GM21447 (cell line): ENCODE measurements at regions not wholly inside any gene's neighbourhood (a gene's known extent, or its start where the extent isn't known, plus 50 kb on each side); places are given as distances from the start of the nearest gene placed in this dataset.
"Not testable (repeated sequence)": the region's sequence is repeated elsewhere in the genome, so short reads cannot be mapped to it uniquely, and the experiment has no call there.

Experiments used
- ATAC-seq: cut with Tn5 transposase; IDR thresholded peaks from one replicate; pipeline ENCODE4 v1.9.1; 2021; ENCODE audit not compliant: unreplicated experiment

DNA sequence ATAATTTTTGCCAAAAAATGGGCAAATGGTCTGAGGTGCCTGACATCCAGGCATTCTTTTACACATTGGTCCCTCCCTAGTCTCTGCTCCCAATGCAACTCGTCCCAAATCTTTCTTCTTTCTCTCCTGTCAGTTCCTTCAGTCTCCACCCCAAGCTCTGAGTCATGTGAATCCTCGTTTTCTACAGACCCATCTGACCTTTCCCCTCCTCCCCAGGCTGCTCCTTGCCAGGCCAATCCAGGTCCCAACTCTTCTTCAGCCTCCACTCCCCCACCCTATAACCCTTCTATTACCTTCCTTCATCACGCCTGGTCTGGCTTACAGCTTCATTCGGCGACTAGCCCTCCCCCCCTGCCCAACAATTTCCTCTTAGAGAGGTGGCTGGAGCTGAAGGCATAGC lies 55.3 kb downstream of the BBS10 start:
- not testable (repeated sequence) for ATAC-seq

DNA sequence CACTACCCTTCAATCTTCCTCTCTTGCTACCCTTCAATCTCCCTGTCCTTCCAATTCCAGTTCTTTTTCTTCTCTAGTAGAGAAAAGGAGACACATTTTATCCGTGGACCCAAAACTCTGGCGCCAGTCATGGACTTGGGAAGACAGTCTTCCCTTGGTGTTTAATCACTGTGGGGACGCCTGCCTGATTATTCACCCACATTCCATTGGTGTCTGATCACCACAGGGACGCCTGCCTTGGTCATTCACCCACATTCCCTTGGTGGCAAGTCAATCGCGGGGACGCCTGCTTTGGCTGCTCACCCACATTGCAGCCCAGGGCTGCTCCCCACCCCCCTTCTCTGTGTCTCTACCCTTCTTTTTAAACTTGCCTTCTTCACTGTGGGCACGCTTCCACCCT lies 55.9 kb downstream of the BBS10 start:
- not testable (repeated sequence) for ATAC-seq

DNA sequence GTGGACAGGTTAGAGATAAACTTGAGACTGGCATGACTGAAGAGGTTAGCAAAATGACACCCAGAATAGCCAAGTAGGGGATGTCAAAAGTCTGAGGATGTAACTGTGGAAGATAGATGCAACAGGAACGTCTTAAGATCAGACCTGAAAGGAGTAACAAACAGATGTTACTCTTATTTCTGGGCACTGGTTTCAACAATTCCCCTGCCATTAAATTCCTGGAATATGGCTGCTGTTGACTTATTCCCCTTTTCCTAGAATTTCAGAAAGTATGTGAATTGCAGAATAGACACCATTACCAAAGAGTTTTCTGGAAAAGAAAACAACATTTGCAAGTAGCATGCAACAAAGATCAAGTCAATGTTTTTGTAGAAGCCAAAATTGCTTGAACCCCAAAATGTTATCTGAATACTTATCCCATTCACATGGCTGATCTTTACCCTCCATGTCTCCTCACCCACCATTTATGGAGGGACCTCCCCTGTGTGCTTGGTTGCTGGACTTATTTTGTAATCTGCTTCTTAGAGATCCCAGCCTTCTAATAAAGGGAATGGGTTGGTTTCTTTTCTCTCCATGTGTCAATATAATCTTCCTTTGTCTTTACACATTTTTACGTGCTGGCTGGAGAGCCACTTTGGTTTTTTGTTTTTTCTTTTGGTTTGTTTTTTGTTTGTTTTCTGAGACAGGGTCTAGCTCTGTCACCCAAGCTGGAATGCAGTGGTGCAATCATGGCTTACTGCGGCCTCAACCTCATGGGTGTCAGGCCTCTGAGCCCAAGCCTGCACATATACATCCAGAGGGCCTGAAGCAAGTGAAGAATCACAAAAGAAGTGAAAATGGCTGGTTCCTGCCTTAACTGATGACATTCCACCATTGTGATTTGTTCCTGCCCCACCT lies 57.0 kb downstream of the BBS10 start:
- no peak for ATAC-seq

- ATAC-seq = no peak
Observed at GRCh38 chr12:76288218-76288617, 60.0 kb downstream of the BBS10 start.

DNA sequence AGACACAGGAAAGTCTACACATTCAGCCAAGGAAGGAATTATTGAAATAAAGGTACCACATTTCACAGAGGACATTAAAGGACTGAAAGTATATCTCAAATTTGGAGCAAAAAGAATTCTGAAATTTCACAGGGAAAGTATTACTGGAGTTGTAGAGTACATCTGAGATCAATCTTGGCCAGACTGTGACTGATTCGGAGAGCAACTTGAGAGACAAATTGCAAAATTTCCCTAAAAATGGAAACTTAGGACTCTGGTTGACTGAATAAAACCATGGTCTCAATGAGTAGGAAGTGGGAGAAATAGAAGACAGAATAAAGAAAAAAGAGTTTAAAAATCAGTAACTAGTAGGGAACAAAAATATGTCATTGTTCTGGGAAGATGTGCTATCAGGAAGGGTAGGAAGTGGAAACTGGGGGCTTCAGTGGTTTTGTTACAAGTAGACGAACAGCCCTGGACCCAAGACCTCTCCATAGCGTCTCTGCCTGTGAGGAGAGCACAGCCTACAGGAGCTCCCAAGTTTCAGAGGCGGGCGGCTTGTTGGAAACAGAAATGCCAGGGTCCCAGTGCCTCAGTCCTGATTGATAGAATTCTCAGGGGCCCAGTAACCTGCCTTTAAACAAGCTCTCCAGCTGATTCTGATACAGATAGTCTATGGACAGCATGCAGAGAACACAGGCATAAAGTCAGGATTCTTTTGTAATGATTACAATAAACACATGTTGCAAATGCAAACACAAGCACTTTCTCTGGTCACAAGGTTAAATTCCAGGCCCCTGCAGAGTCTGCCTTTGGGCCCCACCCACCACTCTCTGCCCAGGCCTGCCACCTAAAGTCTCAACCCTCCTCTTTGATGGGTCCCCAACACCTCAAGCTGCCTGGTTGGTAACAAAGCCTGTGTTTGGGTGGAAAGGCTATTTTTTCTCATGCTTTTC lies 63.1 kb downstream of the BBS10 start:
- no peak for ATAC-seq

- ATAC-seq = no peak
Observed at GRCh38 chr12:76282744-76283143, 65.5 kb downstream of the BBS10 start.

DNA sequence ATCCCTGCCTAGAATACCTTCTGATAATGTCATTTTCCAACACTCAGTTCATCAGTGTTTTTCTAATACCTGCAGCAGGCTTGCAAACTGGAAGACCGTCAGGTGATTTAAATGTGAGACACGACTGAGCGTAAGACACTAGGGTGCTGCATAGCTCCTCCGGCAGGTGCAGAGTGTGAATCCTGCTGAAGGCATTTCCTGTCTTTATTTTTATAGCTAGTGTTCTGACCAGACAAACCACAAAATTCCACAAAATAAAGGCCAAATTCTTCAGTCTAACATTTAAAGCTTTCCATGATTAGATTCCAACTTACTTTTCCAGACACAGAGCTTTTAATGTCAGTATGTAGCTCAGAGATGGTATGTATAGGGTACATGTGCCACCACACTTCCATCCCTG lies 70.7 kb downstream of the BBS10 start:
- ATAC-seq = no peak

- ATAC-seq = no peak
Observed at GRCh38 chr12:76276499-76277151, 71.6 kb downstream of the BBS10 start.

DNA sequence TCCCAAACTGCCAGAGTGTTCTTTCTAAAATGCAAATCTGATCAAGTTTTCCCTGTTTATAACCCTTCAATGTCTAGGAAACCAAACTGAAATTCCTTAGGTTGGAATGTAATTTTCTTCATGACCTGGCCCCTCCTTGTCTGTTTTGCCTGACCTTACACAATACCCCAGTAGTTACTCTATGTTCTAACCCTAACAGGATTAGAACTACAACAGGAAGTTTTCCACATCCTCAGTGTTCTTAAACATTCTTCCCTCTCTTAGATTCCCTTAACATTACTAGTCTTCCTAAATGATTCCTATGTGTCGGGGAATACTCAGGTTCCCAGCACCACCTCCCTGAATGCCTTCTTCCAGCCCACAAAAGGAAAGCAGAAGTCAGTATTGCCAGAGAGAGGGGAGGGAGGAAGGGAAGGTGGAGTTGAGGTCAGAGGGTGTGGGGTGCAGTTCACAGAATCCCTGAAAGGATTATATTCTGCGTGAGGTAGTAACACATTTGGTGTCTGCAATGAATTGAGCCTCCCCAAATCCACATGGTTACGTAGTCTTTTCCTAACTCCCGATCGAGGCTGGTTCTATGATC lies 72.6 kb downstream of the BBS10 start:
- ATAC-seq = no peak

GRCh38 chr12:76274420-76275083 lies 73.7 kb downstream of the BBS10 start:
- no peak for ATAC-seq

DNA sequence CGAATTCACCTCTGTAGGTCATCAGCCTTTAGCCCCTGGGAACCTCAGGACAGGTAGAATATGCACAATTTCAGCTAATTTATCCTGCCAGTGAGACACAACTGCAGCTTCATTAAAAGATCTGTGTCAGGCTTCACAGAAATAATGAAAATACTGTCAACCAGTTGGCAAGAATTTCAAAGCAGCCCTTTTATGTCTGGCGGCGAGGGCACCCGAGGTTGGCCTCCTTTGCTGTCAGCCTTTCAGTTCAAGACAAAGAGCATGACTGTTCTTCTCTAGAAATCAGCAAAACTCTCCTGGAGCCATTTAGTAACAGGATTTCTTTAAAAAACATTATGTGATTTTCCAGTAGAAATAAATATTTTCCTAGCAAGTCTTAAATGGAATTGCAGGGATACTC lies 75.9 kb downstream of the BBS10 start:
- no peak for ATAC-seq

GRCh38 chr12:76270657-76271358 lies 77.4 kb downstream of the BBS10 start:
- ATAC-seq = no peak

DNA sequence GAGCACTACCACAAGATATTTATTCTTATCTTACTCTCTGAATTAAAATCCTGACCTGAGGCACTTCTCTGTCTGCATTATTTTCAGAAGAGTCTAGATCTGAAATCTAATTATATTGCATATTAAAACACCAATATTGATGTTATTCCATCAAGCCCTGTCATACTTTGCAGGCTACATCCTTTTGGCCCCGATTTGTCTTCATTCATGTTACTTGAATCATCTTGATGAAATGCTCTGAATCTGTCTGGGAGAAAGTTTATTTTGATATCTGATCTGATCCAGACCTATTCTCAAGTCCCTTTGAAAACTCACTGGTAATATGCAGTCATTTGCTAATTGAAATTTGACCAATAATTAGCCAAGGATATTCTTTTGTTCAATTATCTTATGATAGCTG lies 79.9 kb downstream of the BBS10 start:
- no peak for ATAC-seq

DNA sequence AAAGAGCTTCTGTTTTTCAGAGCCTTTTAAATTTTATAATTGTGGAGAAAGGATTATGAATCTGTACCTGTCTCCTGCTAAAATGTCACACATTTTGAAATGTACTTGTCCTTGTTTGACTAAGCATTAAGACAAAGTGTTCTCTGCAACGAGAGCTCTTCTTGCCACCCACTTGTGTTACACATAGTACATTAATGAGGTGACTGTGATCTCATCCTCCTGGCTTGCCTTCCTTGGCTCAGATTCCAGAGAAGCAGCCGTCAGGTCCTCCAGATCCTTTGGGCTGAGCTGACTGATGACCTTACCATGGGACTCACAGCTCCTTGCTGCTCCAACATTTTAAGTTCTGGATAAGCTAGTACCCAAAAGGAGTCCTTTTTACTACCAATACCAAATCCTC lies 81.4 kb downstream of the BBS10 start:
- no peak for ATAC-seq

DNA sequence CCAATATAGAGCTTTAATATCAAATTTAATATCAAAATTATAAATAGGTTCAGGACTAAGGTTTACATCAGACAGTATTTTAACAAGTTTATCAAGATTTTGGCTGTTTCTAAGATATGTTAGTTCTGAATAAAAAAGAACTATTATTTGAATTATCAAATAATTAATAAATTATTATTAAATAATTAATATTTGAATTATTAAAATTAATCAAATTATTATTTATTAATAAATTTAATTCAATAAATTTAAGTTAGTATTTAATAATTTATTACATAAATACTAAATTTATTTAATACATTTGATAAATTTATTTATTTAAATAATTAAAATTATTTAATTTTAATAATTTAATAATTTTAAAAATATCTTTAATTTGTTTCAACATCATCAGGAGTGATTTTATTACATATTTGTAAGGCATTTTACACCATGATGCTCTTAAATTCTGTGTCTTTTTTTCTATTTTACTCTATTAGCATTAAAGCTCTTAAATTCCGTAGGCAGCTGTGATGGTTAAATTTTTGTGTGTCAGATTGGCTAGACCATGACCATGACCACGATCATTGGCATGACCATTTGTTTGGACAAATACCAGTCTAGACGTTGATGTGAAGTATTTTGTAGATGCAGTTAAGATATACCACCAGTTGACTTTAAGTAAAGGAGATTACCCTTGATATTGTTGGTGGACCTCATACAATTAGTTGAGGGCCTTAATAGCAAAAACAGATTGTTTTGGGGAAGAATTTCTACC lies 82.6 kb downstream of the BBS10 start:
- ATAC-seq = no peak

DNA sequence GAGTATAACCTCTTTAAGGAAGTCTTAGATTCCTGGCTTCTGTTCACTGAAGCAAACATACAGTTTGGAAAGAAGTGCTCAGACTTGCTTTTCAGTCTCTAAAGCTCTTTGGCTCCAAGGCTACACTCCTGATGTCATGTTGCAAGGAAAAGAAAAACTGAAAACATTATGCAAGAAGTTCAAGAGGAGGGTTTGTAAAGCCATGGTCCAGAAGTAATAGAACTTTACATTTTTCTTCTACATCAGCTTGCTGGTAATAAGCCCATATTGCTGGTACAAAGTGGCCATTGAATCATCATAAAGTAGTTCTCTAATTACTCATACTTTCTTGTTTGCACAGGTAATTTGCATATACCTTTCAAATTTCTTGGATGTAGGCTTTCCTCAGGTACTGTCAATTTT lies 83.6 kb downstream of the BBS10 start:
- no peak for ATAC-seq

DNA sequence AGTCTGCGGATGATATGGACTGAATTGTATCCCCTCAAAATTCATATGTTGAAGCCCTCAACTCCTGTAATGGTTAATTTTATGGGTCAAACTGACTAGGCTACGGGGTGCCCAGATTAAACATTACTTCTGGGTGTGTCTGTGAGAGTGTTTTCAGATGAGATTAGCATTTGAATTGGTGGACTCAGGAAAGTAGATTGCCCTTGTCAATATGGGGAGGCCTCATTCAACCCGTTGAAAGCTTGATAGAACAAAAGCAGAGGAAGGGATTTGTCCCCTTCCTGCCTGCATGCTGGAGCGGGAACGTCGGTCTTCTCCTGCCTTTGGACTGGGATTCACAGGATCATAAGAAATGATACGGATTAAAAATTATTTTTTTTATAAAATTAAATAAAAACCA lies 84.5 kb downstream of the BBS10 start:
- no peak for ATAC-seq

GRCh38 chr12:76260390-76260748 lies 87.8 kb downstream of the BBS10 start:
- ATAC-seq = no peak

GRCh38 chr12:76259660-76260389 lies 88.4 kb downstream of the BBS10 start:
- no peak for ATAC-seq
